HG02571 (cell line): ENCODE measurements at regions not wholly inside any gene's neighbourhood (a gene's known extent, or its start where the extent isn't known, plus 50 kb on each side); places are given as distances from the start of the nearest gene placed in this dataset.
A peak's percentile ranks its signal among the peaks of the same experiment; 100 is the strongest.
"Not testable (repeated sequence)": the region's sequence is repeated elsewhere in the genome, so short reads cannot be mapped to it uniquely, and the experiment has no call there.

Source experiments
- ATAC-seq: cut with Tn5 transposase; IDR thresholded peaks from one replicate; pipeline ENCODE4 v1.9.1; 2021; ENCODE audit warnings: mild to moderate bottlenecking, moderate library complexity; ENCODE audit not compliant: unreplicated experiment

GRCh38 chr5:17398866-17399835 is 98.9 kb upstream of the TAF11L2 start:
- ATAC-seq: no peak

GRCh38 chr5:17399931-17400330 is 98.1 kb upstream of the TAF11L2 start:
- no peak for ATAC-seq

- no peak for ATAC-seq
These were observed 97.1 kb upstream of the TAF11L2 start for GRCh38 chr5:17400724-17401469.

- ATAC-seq: no peak
These were observed 96.4 kb upstream of the TAF11L2 start for GRCh38 chr5:17401470-17402288.

- ATAC-seq: no peak
These were observed 95.5 kb upstream of the TAF11L2 start for GRCh38 chr5:17402289-17403121.

GRCh38 chr5:17403695-17404490 is 94.1 kb upstream of the TAF11L2 start:
- ATAC-seq: no peak

- ATAC-seq: no peak
These were observed 92.1 kb upstream of the TAF11L2 start for GRCh38 chr5:17405976-17406375.

GRCh38 chr5:17406423-17406838 is 91.6 kb upstream of the TAF11L2 start:
- no peak for ATAC-seq

- ATAC-seq: no peak
These were observed 86.3 kb upstream of the TAF11L2 start for GRCh38 chr5:17411436-17412402.

GRCh38 chr5:17412760-17413671 is 85.0 kb upstream of the TAF11L2 start:
- no peak for ATAC-seq

- no peak for ATAC-seq
These were observed 84.3 kb upstream of the TAF11L2 start for GRCh38 chr5:17413691-17414090.

GRCh38 chr5:17415321-17415758 is 82.7 kb upstream of the TAF11L2 start:
- ATAC-seq: no peak

GRCh38 chr5:17416374-17416773 is 81.7 kb upstream of the TAF11L2 start:
- ATAC-seq: not testable (repeated sequence)

- ATAC-seq: no peak
These were observed 73.4 kb upstream of the TAF11L2 start for GRCh38 chr5:17424674-17425073.

GRCh38 chr5:17425385-17426070 is 72.5 kb upstream of the TAF11L2 start:
- no peak for ATAC-seq

GRCh38 chr5:17426104-17426749 is 71.8 kb upstream of the TAF11L2 start:
- peak; percentile 75 for ATAC-seq
